OCI-LY3 (cell line): ENCODE measurements at regions not wholly inside any gene's neighbourhood (a gene's known extent, or its start where the extent isn't known, plus 50 kb on each side); places are given as distances from the start of the nearest gene placed in this dataset.

Experiments
- H2AFZ ChIP-seq: fragments of 200-600, 300-600 bp; shearing (Covaris generic); 2 replicates; pipeline ENCODE4 v1.6.0; 2014; ENCODE audit warnings: antibody characterized with exemption, low read depth, low read length
- H3K27ac ChIP-seq: fragments of 200-600, 300-600 bp; sonication (generic); 2 replicates; pipeline ENCODE4 v1.5.1; 2014; ENCODE audit warnings: mild to moderate bottlenecking, low read length, moderate library complexity, mixed read lengths
- H3K27me3 ChIP-seq: fragments of 200-600, 300-600 bp; sonication (generic); 2 replicates; pipeline ENCODE4 v1.6.1; 2014; ENCODE audit warnings: low read depth, low read length, mixed read lengths
- H3K36me3 ChIP-seq: fragments of 200-600, 300-600 bp; sonication (generic); replicated peaks from 2 replicates; pipeline ENCODE3; 2014; ENCODE audit warnings: low read depth, low read length, mixed read lengths
- H3K4me1 ChIP-seq: fragments of 300-600, 200-600 bp; sonication (generic); 2 replicates; pipeline ENCODE4 v1.6.1; 2014; ENCODE audit warnings: low read length, mixed read lengths
- H3K4me2 ChIP-seq: fragments of 200-600, 300-600 bp; sonication (generic); 2 replicates; pipeline ENCODE4 v1.6.1; 2014; ENCODE audit warnings: low read length, mixed read lengths
- H3K4me3 ChIP-seq: fragments of 300-600, 200-600 bp; sonication (generic); 2 replicates; pipeline ENCODE4 v1.5.1; 2014; ENCODE audit warnings: antibody characterized with exemption, mild to moderate bottlenecking, low read length, moderate library complexity
- H3K79me2 ChIP-seq: fragments of 300-600, 200-600 bp; shearing (Covaris generic); 2 replicates; pipeline ENCODE4 v1.6.1; 2014; ENCODE audit warnings: mild to moderate bottlenecking, low read length, mixed read lengths
- H3K9ac ChIP-seq: fragments of 300-600, 200-600 bp; shearing (Covaris generic); 2 replicates; pipeline ENCODE4 v1.6.0; 2014; ENCODE audit warnings: mild to moderate bottlenecking, low read length, moderate library complexity
- H3K9me3 ChIP-seq: fragments of 200-600, 300-600 bp; shearing (Covaris generic); 2 replicates; pipeline ENCODE4 v1.6.1; 2014; ENCODE audit warnings: low read length, mixed read lengths; ENCODE audit not compliant: insufficient read depth
- H4K20me1 ChIP-seq: fragments of 200-600, 300-600 bp; sonication (generic); 2 replicates; pipeline ENCODE4 v1.6.1; 2016; ENCODE audit warnings: low read length, mixed read lengths; ENCODE audit not compliant: insufficient read depth
- EZH2phosphoT487 ChIP-seq: fragments of 200-600 bp; shearing (Covaris generic); IDR thresholded peaks from 2 replicates; pipeline ENCODE4 v1.6.1; 2018; ENCODE audit warnings: antibody characterized with exemption, mixed run types, low read depth
- TF ChIP-seq, protein P1 (sequence below): fragments of 200-600, 300-600 bp; sonication (generic); IDR thresholded peaks from 2 replicates; pipeline ENCODE4 v1.5.1; 2014; ENCODE audit warnings: antibody characterized with exemption, low read length, low read depth

- Histone ChIP-seq H3K4me1 (peaks cover 6% of the 10 kb centered on the region; the same call in 1 of the 2 replicates), H3K9me3 (no peaks in the 10 kb centered on the region), H3K79me2 (no peaks in the 10 kb centered on the region), H3K36me3 (no peaks in the 10 kb centered on the region), H3K27ac (no peak overlapping the region), H3K9ac (no peak overlapping the region), H3K4me2 (no peak overlapping the region), H3K27me3 (no peaks in the 10 kb centered on the region), H2AFZ (no peak overlapping the region), H3K4me3 (no peak overlapping the region), H4K20me1 (no peaks in the 10 kb centered on the region)
- TF ChIP-seq EZH2phosphoT487, result no peak
- TF ChIP-seq, protein P1, sequence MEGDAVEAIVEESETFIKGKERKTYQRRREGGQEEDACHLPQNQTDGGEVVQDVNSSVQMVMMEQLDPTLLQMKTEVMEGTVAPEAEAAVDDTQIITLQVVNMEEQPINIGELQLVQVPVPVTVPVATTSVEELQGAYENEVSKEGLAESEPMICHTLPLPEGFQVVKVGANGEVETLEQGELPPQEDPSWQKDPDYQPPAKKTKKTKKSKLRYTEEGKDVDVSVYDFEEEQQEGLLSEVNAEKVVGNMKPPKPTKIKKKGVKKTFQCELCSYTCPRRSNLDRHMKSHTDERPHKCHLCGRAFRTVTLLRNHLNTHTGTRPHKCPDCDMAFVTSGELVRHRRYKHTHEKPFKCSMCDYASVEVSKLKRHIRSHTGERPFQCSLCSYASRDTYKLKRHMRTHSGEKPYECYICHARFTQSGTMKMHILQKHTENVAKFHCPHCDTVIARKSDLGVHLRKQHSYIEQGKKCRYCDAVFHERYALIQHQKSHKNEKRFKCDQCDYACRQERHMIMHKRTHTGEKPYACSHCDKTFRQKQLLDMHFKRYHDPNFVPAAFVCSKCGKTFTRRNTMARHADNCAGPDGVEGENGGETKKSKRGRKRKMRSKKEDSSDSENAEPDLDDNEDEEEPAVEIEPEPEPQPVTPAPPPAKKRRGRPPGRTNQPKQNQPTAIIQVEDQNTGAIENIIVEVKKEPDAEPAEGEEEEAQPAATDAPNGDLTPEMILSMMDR, result no peak
These were observed 158.4 kb upstream of the CSNK1A1L start for GRCh38 chr13:37263871-37264270.

GRCh38 chr13:37257706-37258105, 152.2 kb upstream of the CSNK1A1L start:
- H3K27ac ChIP-seq, result no peak overlapping the region
- no peak overlapping the region for H3K4me3 ChIP-seq
- no peak overlapping the region for H2AFZ ChIP-seq
- no peaks in the 10 kb centered on the region for H3K79me2 ChIP-seq
- no peaks in the 10 kb centered on the region for H3K9me3 ChIP-seq
- TF ChIP-seq, protein P1, result no peak
- no peak for TF ChIP-seq EZH2phosphoT487
- H4K20me1 ChIP-seq, result no peaks in the 10 kb centered on the region
- H3K4me1 ChIP-seq, result no peaks in the 10 kb centered on the region
- no peak overlapping the region for H3K4me2 ChIP-seq
- H3K27me3 ChIP-seq, result no peaks in the 10 kb centered on the region
- H3K9ac ChIP-seq, result no peak overlapping the region
- no peaks in the 10 kb centered on the region for H3K36me3 ChIP-seq

DNA sequence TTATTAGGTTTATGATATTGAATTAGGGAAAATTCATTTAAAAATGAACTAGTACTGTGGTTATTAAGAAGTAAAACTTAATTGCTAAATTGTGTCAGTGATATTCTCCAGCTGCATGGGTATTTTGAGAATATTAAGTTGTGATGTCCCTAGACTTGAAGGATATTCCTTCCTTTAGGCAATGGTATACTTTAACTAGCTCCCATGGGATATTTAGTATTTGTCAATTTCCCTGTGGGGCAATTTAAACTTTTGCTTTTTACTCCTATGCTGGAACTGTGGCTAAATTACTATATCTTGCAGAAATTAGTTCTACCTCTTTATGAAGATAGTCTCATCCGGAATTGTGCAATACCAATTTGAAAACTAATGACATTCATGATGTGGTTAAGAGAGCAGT, 151.6 kb upstream of the CSNK1A1L start:
- no peak overlapping the region for H2AFZ ChIP-seq
- no peaks in the 10 kb centered on the region for H3K36me3 ChIP-seq
- no peaks in the 10 kb centered on the region for H3K4me1 ChIP-seq
- H3K79me2 ChIP-seq, result no peaks in the 10 kb centered on the region
- no peaks in the 10 kb centered on the region for H3K9me3 ChIP-seq
- H3K27ac ChIP-seq, result no peak overlapping the region
- no peaks in the 10 kb centered on the region for H4K20me1 ChIP-seq
- H3K9ac ChIP-seq, result no peak overlapping the region
- no peaks in the 10 kb centered on the region for H3K27me3 ChIP-seq
- no peak overlapping the region for H3K4me2 ChIP-seq
- no peak overlapping the region for H3K4me3 ChIP-seq
- TF ChIP-seq, protein P1, result no peak
- no peak for TF ChIP-seq EZH2phosphoT487

- H3K4me2 ChIP-seq, result no peak overlapping the region
- H3K36me3 ChIP-seq, result no peaks in the 10 kb centered on the region
- no peak overlapping the region for H3K9ac ChIP-seq
- TF ChIP-seq, protein P1, result no peak
- no peak for TF ChIP-seq EZH2phosphoT487
- no peak overlapping the region for H2AFZ ChIP-seq
- no peak overlapping the region for H3K27ac ChIP-seq
- H3K4me1 ChIP-seq, result no peaks in the 10 kb centered on the region
- no peaks in the 10 kb centered on the region for H4K20me1 ChIP-seq
- H3K27me3 ChIP-seq, result no peaks in the 10 kb centered on the region
- H3K4me3 ChIP-seq, result no peak overlapping the region
- H3K79me2 ChIP-seq, result no peaks in the 10 kb centered on the region
- no peaks in the 10 kb centered on the region for H3K9me3 ChIP-seq
These were observed 136.3 kb upstream of the CSNK1A1L start for GRCh38 chr13:37241786-37242185.
